Esophagus squamous epithelium (tissue), 5 donors: ENCODE measurements at regions not wholly inside any gene's neighbourhood (a gene's known extent, or its start where the extent isn't known, plus 50 kb on each side); places are given as distances from the start of the nearest gene placed in this dataset.

Experiments
- DNase-seq: peaks from one replicate; lab custom pipeline; 2025; lab: John Stamatoyannopoulos, UW
- H3K27ac ChIP-seq, 4 donors: fragments of 200-600 bp; sonication (generic); one replicate each; pipeline ENCODE4 v1.5.1; 2016 to 2019; ENCODE audit warnings: mild to moderate bottlenecking in 1 of 4
- H3K27me3 ChIP-seq, 4 donors: fragments of 200-600 bp; sonication (generic); 1 replicate in 3 of 4; 2 replicates in 1 of 4; pipeline versions ENCODE4 v1.5.1 to v1.6.0; 2017 to 2021; ENCODE audit warnings: antibody characterized with exemption in 1 of 4
- H3K36me3 ChIP-seq, 3 donors: fragments of 200-600 bp; sonication (generic); one replicate each; pipeline ENCODE4 v1.5.1; 2016 to 2019
- H3K4me1 ChIP-seq, 3 donors: fragments of 200-600 bp; sonication (generic); one replicate each; pipeline ENCODE4 v1.5.1; 2017 to 2019
- H3K4me3 ChIP-seq, 4 donors: fragments of 200-600 bp; sonication (generic); 1 replicate in 3 of 4; 2 replicates in 1 of 4; pipeline ENCODE4 v1.5.1; 2016 to 2019; ENCODE audit warnings: mild to moderate bottlenecking in 2 of 4, moderate library complexity in 1 of 4
- H3K9me3 ChIP-seq, 3 donors: fragments of 200-600 bp; sonication (generic); one replicate each; pipeline ENCODE4 v1.5.1; 2016 to 2019
- POLR2A ChIP-seq, 4 donors: fragments of 450-650 bp; IDR thresholded peaks; one replicate each; pipeline ENCODE4 v1.6.1; 2017; ENCODE audit warnings: antibody characterized with exemption in 4 of 4, mild to moderate bottlenecking in 4 of 4, moderate library complexity in 3 of 4
- WGBS, 2 donors: methylation state at CpG; one replicate each; pipeline ENCODE4 v1.1.5; 2018; 5-methylcytosine and 5-hydroxymethylcytosine counted together
- intact Hi-C: fragments of 100-400 bp; cut with DNase I; formaldehyde crosslinking; loops from one replicate; pipeline ENCODE4 v1.15.0; 2022
- TF ChIP-seq, protein P1 (sequence below), 6 experiments: fragments of 450-650 bp in 4 of 6; fragments of 200-600 bp in 2 of 6; sonication (generic) in 2 of 6; IDR thresholded peaks; one replicate each; pipeline ENCODE4 v1.5.1; 2016 to 2019; ENCODE audit warnings: antibody characterized with exemption in 6 of 6, mild to moderate bottlenecking in 4 of 6, moderate library complexity in 4 of 6
- donor health status: DM: yes; HTN: yes; CAD: no.

- no peak for DNase-seq
- H3K27me3 ChIP-seq, result no peaks in the 10 kb centered on the region
- intact Hi-C loops, result no loop called here
- H3K36me3 ChIP-seq, result no peaks in the 10 kb centered on the region
- H3K4me3 ChIP-seq, result no peak overlapping the region
- 31 to 40% methylated on average over 2 of the region's 2 CpGs for WGBS, 2 donors
- no peaks in the 10 kb centered on the region for H3K4me1 ChIP-seq
- TF ChIP-seq POLR2A (IDR thresholded peaks at IDR 0.05), result no peak
- TF ChIP-seq, protein P1, sequence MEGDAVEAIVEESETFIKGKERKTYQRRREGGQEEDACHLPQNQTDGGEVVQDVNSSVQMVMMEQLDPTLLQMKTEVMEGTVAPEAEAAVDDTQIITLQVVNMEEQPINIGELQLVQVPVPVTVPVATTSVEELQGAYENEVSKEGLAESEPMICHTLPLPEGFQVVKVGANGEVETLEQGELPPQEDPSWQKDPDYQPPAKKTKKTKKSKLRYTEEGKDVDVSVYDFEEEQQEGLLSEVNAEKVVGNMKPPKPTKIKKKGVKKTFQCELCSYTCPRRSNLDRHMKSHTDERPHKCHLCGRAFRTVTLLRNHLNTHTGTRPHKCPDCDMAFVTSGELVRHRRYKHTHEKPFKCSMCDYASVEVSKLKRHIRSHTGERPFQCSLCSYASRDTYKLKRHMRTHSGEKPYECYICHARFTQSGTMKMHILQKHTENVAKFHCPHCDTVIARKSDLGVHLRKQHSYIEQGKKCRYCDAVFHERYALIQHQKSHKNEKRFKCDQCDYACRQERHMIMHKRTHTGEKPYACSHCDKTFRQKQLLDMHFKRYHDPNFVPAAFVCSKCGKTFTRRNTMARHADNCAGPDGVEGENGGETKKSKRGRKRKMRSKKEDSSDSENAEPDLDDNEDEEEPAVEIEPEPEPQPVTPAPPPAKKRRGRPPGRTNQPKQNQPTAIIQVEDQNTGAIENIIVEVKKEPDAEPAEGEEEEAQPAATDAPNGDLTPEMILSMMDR (IDR thresholded peaks at IDR 0.05), result no peak
- H3K9me3 ChIP-seq, result no peaks in the 10 kb centered on the region
- H3K27ac ChIP-seq, result no peak overlapping the region
Measured at GRCh38 chr14:29030121-29030520, 263.5 kb downstream of the FOXG1 start.

GRCh38 chr14:29030970-29031369 lies 264.4 kb downstream of the FOXG1 start:
- Histone ChIP-seq H3K36me3 (no peaks in the 10 kb centered on the region), H3K27ac (no peak overlapping the region), H3K4me3 (no peak overlapping the region), H3K9me3 (no peaks in the 10 kb centered on the region), H3K27me3 (no peaks in the 10 kb centered on the region), H3K4me1 (no peaks in the 10 kb centered on the region)
- TF ChIP-seq POLR2A (IDR thresholded peaks at IDR 0.05), result no peak
- TF ChIP-seq, protein P1 (IDR thresholded peaks at IDR 0.05), result no peak
- whole genome bisulfite sequencing, 2 donors, result 53 to 76% methylated on average over 2 of the region's 2 CpGs
- intact Hi-C loops, result no loop called here
- DNase-seq, result no peak

DNA sequence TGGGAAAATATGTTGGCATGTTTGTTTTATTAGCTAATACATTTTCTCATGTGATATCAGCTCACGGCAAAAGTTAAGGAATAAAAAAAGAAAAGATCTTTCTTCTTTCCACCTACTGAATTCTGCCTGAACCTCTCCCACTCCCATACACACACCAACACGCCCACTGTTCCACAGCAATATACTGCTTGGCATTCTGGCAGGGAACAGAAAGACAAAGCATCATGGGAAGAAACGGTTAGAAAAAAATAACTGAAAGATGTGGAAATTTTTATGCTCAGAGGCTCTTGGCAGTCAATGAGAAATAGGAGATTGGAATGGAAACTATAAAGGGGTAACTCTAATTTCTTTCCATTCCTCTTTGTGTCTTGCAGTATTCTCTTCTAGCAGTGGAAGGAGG lies 268.5 kb downstream of the FOXG1 start:
- Histone ChIP-seq H3K36me3 (no peaks in the 10 kb centered on the region), H3K27me3 (no peaks in the 10 kb centered on the region), H3K4me1 (no peaks in the 10 kb centered on the region), H3K9me3 (no peaks in the 10 kb centered on the region), H3K4me3 (no peak overlapping the region), H3K27ac (no peak overlapping the region)
- TF ChIP-seq, protein P1 (IDR thresholded peaks at IDR 0.05), result no peak
- no peak for TF ChIP-seq POLR2A (IDR thresholded peaks at IDR 0.05)
- intact Hi-C loops, result no loop called here
- WGBS, 2 donors, result 54 to 55% methylated on average over 3 of the region's 3 CpGs
- no peak for DNase-seq

DNA sequence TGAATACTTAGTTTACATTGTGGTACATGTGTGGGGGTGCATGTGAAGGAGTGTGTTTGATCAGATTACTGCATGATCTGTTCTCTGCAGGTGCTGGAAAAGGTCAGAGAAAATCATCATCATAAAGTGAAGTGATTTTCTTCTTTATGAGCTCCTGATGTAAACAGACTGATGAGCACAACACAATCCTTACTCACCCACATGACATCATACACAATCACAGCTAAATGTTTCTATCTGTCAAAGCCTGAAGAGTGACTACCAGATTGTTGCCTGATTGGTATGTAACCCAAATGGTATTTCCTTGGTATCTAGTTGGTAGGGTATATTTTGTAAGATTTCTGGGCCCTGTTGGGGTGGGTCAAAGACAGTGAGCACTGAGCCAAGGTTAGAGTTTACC lies 270.8 kb downstream of the FOXG1 start:
- no peaks in the 10 kb centered on the region for H3K4me1 ChIP-seq
- no peak overlapping the region for H3K27ac ChIP-seq
- intact Hi-C loops, result no loop called here
- H3K4me3 ChIP-seq, result no peak overlapping the region
- TF ChIP-seq, protein P1 (IDR thresholded peaks at IDR 0.05), result no peak
- TF ChIP-seq POLR2A (IDR thresholded peaks at IDR 0.05), result no peak
- DNase-seq, result no peak
- no peaks in the 10 kb centered on the region for H3K36me3 ChIP-seq
- H3K9me3 ChIP-seq, result no peaks in the 10 kb centered on the region
- no peaks in the 10 kb centered on the region for H3K27me3 ChIP-seq

DNA sequence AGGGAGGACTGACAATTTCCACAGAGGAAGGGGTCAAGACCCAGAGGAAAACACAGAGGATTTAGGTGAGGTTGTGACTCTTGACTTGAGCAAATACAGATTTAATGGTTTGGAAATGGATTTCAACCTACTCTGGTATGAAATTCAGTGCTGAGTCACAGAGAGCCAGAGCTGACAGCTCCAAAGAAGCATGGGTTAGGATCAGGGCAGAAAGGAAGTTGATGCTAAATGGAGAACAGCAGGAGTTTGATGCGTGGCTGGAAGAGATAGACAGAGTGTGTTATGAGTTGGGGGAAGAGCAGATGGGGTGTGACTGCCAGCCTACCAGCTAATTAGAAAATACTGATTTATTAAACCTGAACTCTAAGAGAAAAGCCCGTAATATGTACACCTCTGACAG lies 272.6 kb downstream of the FOXG1 start:
- no peak for DNase-seq
- no peak overlapping the region for H3K4me3 ChIP-seq
- no peaks in the 10 kb centered on the region for H3K9me3 ChIP-seq
- H3K36me3 ChIP-seq, result no peaks in the 10 kb centered on the region
- H3K27ac ChIP-seq, result no peak overlapping the region
- H3K4me1 ChIP-seq, result no peaks in the 10 kb centered on the region
- no peaks in the 10 kb centered on the region for H3K27me3 ChIP-seq
- intact Hi-C loops, result no loop called here
- WGBS, 2 donors, result 52 to 75% methylated on average over 2 of the region's 2 CpGs
- TF ChIP-seq, protein P1 (IDR thresholded peaks at IDR 0.05), result no peak
- TF ChIP-seq POLR2A (IDR thresholded peaks at IDR 0.05), result no peak
